GM20000 (cell line): ENCODE measurements at regions not wholly inside any gene's neighbourhood (a gene's known extent, or its start where the extent isn't known, plus 50 kb on each side); places are given as distances from the start of the nearest gene placed in this dataset.
"Not testable (repeated sequence)": the region's sequence is repeated elsewhere in the genome, so short reads cannot be mapped to it uniquely, and the experiment has no call there.

ENCODE experiments used
- DNase-seq: peaks from one replicate; pipeline ENCODE4 v3.0.0; 2012; ENCODE audit warnings: low spot score
- CTCF ChIP-seq: IDR thresholded peaks from 2 replicates; pipeline ENCODE4 v1.5.1; 2012; ENCODE audit warnings: mild to moderate bottlenecking, control low read depth; ENCODE audit errors: extremely low read depth, missing control alignments

GRCh38 chr4:149055624-149056023, 613.4 kb upstream of the NR3C2 start:
- TF ChIP-seq CTCF: no peak
- DNase-seq: no peak

- DNase-seq: no peak
- no peak for TF ChIP-seq CTCF
These were observed 608.6 kb upstream of the NR3C2 start for GRCh38 chr4:149050840-149051239.

- TF ChIP-seq CTCF: no peak
- no peak for DNase-seq
These were observed 606.4 kb upstream of the NR3C2 start for GRCh38 chr4:149048451-149049143.

- DNase-seq: no peak
- TF ChIP-seq CTCF: no peak
These were observed 605.2 kb upstream of the NR3C2 start for GRCh38 chr4:149047368-149047767.

- TF ChIP-seq CTCF: no peak
- DNase-seq: no peak
These were observed 603.5 kb upstream of the NR3C2 start for GRCh38 chr4:149045731-149046130.

- DNase-seq: not testable (repeated sequence)
These were observed 597.6 kb upstream of the NR3C2 start for GRCh38 chr4:149039786-149040185.

- TF ChIP-seq CTCF: peak; percentile 15
- peak; percentile 4 for DNase-seq
These were observed 589.2 kb upstream of the NR3C2 start for GRCh38 chr4:149031399-149031798.

- TF ChIP-seq CTCF: no peak
- DNase-seq: no peak
These were observed 586.9 kb upstream of the NR3C2 start for GRCh38 chr4:149029056-149029651.
